Activated CD4-positive, alpha-beta memory T cell treated with anti-CD3 and anti-CD28 coated beads, Interleukin-2, amount 10 ng/mL, durations not matched to agents 7 days and 5 days (primary cell): ENCODE measurements at regions not wholly inside any gene's neighbourhood (a gene's known extent, or its start where the extent isn't known, plus 50 kb on each side); places are given as distances from the start of the nearest gene placed in this dataset.
"Not testable (repeated sequence)": the region's sequence is repeated elsewhere in the genome, so short reads cannot be mapped to it uniquely, and the experiment has no call there.

Experiments used
- CTCF ChIA-PET: fragments of 350-600 bp; sonication (Branson Sonifier 250); formaldehyde crosslinking; loops from one replicate; lab custom pipeline; 2021; ENCODE audit warnings: antibody characterized with exemption, inconsistent platforms; lab: Charles Lee
- POLR2A ChIA-PET: fragments of 350-600 bp; sonication (Branson Sonifier 250); formaldehyde crosslinking; loops from one replicate; lab custom pipeline; 2021; ENCODE audit warnings: antibody characterized with exemption; lab: Charles Lee
- DNase-seq: peaks from one replicate; pipeline ENCODE4 v3.0.0-alpha.2; 2020
- H3K27ac Mint-ChIP-seq: one replicate; pipeline ENCODE4 v1.8.0; 2021; ENCODE audit warnings: mild to moderate bottlenecking, mixed read lengths
- H3K27me3 Mint-ChIP-seq: one replicate; pipeline ENCODE4 v1.8.0; 2021; ENCODE audit warnings: mixed read lengths
- H3K36me3 Mint-ChIP-seq: one replicate; pipeline ENCODE4 v1.8.0; 2021; ENCODE audit warnings: low read depth, mixed read lengths
- H3K4me1 Mint-ChIP-seq: one replicate; pipeline ENCODE4 v1.8.0; 2021; ENCODE audit warnings: mixed read lengths
- H3K4me3 Mint-ChIP-seq: one replicate; pipeline ENCODE4 v1.8.0; 2021; ENCODE audit warnings: mild to moderate bottlenecking, mixed read lengths
- H3K9me3 Mint-ChIP-seq: one replicate; pipeline ENCODE4 v1.8.0; 2021; ENCODE audit warnings: mixed read lengths

DNA sequence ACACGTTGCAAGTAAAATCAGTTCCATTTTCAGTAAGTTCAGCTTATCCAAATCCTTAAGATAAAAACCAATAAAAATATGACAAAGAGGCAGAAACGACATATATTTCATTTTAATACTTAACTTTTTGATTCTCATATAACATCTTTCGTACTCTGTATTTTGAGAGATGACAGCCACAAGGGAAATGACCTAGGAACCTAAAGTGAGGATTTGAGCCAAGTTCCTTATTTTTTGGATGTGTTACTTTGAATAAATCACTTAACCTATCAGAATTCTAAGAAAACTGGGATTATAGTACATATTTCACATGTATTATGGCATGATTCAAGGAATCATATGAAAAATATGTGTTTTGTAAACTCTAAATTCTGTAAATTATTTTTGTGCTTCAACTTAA lies 143.6 kb upstream of the TRPC6 start:
- no peaks in the 10 kb centered on the region for H3K27me3 Mint-ChIP-seq
- H3K27ac Mint-ChIP-seq, result no peak overlapping the region
- no peak for DNase-seq
- H3K36me3 Mint-ChIP-seq, result no peaks in the 10 kb centered on the region
- H3K9me3 Mint-ChIP-seq, result no peaks in the 10 kb centered on the region
- CTCF ChIA-PET, result no interaction called here
- POLR2A ChIA-PET, result no interaction called here
- no peak overlapping the region for H3K4me3 Mint-ChIP-seq
- H3K4me1 Mint-ChIP-seq, result no peaks in the 10 kb centered on the region

DNA sequence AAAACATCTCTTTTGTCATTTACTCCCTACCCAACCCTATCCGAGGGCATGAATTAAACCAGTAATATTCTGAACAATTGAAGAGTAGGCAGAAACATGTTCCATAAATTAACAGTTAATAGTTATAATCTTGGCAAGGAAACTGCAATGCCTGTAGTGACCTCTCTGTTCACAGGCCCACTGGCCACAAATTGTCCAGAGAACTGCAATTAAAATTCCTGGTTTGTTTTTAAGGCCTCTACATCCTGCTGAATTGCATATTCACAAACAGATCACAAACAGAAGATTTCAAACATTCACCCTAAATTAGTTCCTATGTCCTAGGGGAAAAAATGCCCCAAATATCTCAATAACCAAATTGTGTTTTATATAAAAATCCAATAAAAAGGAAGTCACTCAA lies 143.2 kb upstream of the TRPC6 start:
- CTCF ChIA-PET, result no interaction called here
- Mint-ChIP-seq H3K4me1 (no peaks in the 10 kb centered on the region), H3K27ac (no peak overlapping the region), H3K9me3 (no peaks in the 10 kb centered on the region), H3K27me3 (no peaks in the 10 kb centered on the region), H3K36me3 (no peaks in the 10 kb centered on the region), H3K4me3 (no peak overlapping the region)
- no peak for DNase-seq
- POLR2A ChIA-PET, result no interaction called here

DNA sequence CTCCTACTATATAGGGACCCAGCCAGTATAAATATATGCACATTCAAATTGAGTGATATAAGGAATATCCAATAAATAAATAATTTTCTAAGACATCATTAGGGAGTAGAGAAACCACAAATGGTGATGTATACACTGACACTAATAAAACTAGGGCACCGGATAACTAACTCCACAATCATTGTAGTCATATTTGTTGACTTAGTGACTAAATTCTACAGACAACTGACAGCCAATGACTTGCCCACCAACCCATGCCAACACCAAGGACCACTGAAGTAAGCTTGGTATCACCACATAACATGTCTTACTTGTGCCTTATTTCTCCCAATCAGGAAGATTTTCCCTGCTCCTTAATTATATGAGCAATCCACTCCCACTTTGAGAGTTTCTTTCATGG lies 139.6 kb upstream of the TRPC6 start:
- H3K27me3 Mint-ChIP-seq, result no peaks in the 10 kb centered on the region
- H3K4me3 Mint-ChIP-seq, result no peak overlapping the region
- no peak for DNase-seq
- ChIA-PET CTCF (no interaction called here), POLR2A (no interaction called here)
- H3K27ac Mint-ChIP-seq, result no peak overlapping the region
- H3K9me3 Mint-ChIP-seq, result peaks cover 2% of the 10 kb centered on the region
- H3K4me1 Mint-ChIP-seq, result no peaks in the 10 kb centered on the region
- H3K36me3 Mint-ChIP-seq, result no peaks in the 10 kb centered on the region

DNA sequence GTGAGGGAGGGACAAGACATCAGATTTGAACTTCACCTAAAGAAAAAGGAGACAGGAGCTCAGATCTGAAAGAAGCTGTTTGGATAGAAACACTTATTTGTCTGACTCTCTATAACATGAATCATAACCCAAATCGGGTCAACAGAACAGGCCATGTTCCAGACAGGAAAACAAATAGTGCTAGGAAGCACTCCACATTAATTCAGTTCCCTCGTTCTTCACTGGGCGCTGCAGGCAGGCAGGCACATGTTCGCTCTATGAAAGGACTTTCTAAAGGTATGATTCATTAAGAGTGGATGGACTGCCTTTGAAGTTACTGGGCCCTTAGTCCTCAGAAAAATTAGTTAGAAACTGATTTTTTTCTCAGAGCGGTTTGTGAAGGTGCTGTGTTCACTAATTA lies 137.5 kb upstream of the TRPC6 start:
- ChIA-PET CTCF (no interaction called here), POLR2A (no interaction called here)
- no peak overlapping the region for H3K27ac Mint-ChIP-seq
- H3K4me3 Mint-ChIP-seq, result no peak overlapping the region
- H3K36me3 Mint-ChIP-seq, result no peaks in the 10 kb centered on the region
- DNase-seq, result no peak
- peaks cover 2% of the 10 kb centered on the region for H3K9me3 Mint-ChIP-seq
- no peaks in the 10 kb centered on the region for H3K4me1 Mint-ChIP-seq
- no peaks in the 10 kb centered on the region for H3K27me3 Mint-ChIP-seq

DNA sequence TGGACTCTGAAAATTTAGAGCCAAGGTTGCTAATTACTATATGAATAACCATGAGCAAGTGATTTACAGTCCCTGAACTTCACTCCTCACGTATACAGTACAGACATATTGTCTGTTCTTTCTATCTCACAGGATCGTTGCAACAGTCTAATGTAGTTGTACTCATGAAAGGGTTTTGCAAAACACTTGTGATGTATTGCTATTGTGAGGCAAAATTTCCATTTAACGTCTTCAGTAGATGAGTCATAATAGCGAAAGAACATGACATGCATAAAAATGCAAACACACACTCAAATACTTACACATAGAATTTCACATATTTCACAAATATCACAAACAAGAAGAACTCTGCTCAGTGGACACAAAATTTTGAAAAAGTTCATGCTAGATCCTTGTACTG lies 134.6 kb upstream of the TRPC6 start:
- H3K36me3 Mint-ChIP-seq, result no peaks in the 10 kb centered on the region
- ChIA-PET CTCF (no interaction called here), POLR2A (no interaction called here)
- H3K27ac Mint-ChIP-seq, result no peak overlapping the region
- no peaks in the 10 kb centered on the region for H3K27me3 Mint-ChIP-seq
- DNase-seq, result no peak
- H3K4me1 Mint-ChIP-seq, result no peaks in the 10 kb centered on the region
- peaks cover 2% of the 10 kb centered on the region for H3K9me3 Mint-ChIP-seq
- no peak overlapping the region for H3K4me3 Mint-ChIP-seq

DNA sequence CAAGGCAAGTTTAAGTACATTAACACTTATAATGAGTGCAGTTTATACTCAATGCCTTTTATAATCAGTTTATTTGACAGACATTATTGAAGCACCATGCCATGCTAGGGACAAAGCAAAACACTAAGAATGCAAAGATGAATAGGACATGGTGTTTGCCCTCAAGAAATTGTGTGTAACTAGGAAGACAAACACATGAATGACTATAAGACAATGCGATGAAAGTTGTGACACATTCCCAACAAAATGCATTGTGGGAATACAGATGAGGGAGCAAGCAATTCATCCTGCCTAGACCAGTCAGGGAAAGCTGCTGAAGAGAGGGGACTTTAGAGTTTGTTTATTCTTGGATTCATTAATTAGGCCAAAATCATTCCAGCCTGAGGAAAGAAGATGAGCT lies 133.8 kb upstream of the TRPC6 start:
- H3K4me1 Mint-ChIP-seq, result no peaks in the 10 kb centered on the region
- H3K27ac Mint-ChIP-seq, result no peak overlapping the region
- DNase-seq, result no peak
- H3K36me3 Mint-ChIP-seq, result no peaks in the 10 kb centered on the region
- ChIA-PET CTCF (no interaction called here), POLR2A (no interaction called here)
- H3K27me3 Mint-ChIP-seq, result no peaks in the 10 kb centered on the region
- H3K9me3 Mint-ChIP-seq, result peaks cover 2% of the 10 kb centered on the region
- no peak overlapping the region for H3K4me3 Mint-ChIP-seq

DNA sequence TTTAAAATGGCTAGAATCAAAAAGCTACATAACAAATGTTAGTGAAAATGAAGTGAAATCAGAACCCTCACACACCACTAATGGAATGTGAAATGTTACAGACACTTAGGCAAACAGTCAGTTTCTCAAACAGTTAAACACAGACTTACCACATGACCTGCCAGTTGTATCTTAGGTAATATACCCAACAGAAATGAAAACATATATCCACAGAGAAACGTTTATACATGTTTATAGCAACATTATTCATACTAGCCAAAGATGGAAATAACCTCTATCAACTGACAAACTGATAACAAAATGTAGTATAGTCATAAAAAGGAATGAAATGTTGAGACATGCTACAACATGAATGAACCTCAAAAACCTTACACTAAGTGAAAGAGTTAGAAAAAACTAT lies 131.5 kb upstream of the TRPC6 start:
- no peak overlapping the region for H3K27ac Mint-ChIP-seq
- no peaks in the 10 kb centered on the region for H3K4me1 Mint-ChIP-seq
- H3K9me3 Mint-ChIP-seq, result peaks cover 2% of the 10 kb centered on the region
- no peaks in the 10 kb centered on the region for H3K27me3 Mint-ChIP-seq
- no peaks in the 10 kb centered on the region for H3K36me3 Mint-ChIP-seq
- no peak for DNase-seq
- ChIA-PET POLR2A (no interaction called here), CTCF (no interaction called here)
- H3K4me3 Mint-ChIP-seq, result no peak overlapping the region

DNA sequence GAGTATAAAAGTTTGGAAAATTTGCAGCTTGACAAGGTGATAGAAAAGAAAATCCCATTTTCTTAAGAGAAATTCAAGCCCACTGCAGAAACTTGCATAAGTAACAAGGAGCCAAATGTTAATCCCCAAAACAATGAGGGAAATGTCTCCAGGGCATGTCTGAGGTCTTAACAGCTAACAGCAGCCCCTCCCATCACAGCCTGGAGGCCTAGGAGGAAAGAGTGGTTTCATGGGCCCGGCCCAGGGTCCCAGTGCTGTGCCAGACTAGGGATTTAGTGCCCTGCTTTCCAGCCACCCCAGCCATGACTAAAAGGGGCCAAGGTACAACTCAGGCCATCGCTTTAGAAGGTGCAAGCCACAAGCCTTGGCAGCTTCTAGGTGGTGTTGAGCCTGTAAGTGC lies 123.7 kb upstream of the TRPC6 start:
- DNase-seq, result no peak
- Mint-ChIP-seq H3K27ac (no peak overlapping the region), H3K36me3 (no peaks in the 10 kb centered on the region), H3K4me3 (no peak overlapping the region), H3K4me1 (no peaks in the 10 kb centered on the region), H3K27me3 (no peaks in the 10 kb centered on the region), H3K9me3 (peaks cover 3% of the 10 kb centered on the region)
- ChIA-PET POLR2A (no interaction called here), CTCF (no interaction called here)

DNA sequence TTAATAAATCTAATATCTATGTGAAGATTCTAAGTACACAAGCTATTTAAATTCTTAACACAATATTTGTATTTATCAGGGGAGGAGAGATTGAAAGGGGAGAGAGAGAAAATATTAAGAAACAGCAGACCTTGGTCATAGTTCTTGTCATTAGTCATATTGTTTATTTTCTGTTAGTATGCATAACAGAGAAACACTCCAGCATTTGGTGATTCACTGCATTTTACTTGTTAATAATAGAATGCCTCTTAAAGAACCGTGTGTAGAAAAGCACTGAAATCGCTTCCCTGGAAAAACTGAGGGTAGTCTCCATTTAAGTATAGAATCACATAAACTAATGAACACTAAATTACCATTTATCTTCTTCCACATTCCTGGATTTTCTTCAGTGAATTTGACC lies 122.7 kb upstream of the TRPC6 start:
- Mint-ChIP-seq H3K4me1 (no peaks in the 10 kb centered on the region), H3K36me3 (no peaks in the 10 kb centered on the region), H3K27me3 (no peaks in the 10 kb centered on the region), H3K9me3 (peaks cover 3% of the 10 kb centered on the region), H3K4me3 (no peak overlapping the region), H3K27ac (no peak overlapping the region)
- POLR2A ChIA-PET, result no interaction called here
- CTCF ChIA-PET, result no interaction called here
- no peak for DNase-seq

DNA sequence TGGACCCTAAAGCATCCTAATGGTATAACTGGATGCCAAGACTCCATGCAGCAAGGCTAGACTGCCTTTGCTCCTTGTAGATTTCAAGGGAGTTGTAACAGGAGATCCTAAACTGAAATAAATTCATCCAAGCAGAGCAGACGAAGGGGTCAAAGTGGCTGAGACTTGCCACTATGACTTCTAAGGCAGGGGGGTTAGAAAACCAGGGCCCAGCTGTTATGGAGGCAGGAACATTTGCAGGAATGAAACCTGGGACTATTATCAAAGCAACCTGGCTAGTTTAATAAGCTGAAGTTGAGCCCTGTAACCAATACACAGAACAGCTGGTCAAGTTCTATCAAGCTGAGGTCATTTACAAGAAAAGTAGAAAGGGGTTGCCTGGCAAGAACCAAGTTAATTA lies 122.2 kb upstream of the TRPC6 start:
- no peak overlapping the region for H3K27ac Mint-ChIP-seq
- peaks cover 3% of the 10 kb centered on the region for H3K9me3 Mint-ChIP-seq
- CTCF ChIA-PET, result no interaction called here
- no peaks in the 10 kb centered on the region for H3K36me3 Mint-ChIP-seq
- H3K27me3 Mint-ChIP-seq, result no peaks in the 10 kb centered on the region
- no peaks in the 10 kb centered on the region for H3K4me1 Mint-ChIP-seq
- no peak for DNase-seq
- H3K4me3 Mint-ChIP-seq, result no peak overlapping the region
- POLR2A ChIA-PET, result no interaction called here

DNA sequence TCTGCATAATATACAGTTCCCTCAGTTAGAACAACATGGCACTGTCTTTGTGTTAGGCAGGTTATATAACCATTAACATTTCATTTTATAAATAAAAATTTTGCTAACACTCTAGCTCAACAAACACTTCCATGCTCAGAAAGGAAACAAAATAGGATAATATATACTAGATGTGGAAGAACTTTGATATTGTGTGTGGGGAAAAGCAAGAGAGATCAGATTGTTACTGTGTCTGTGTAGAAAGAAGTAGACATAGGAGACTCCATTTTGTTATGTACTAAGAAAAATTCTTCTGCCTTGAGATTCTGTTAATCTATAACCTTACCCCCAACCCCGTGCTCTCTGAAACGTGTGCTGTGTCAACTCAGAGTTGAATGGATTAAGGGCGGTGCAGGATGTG lies 111.1 kb upstream of the TRPC6 start:
- CTCF ChIA-PET, H3K9me3 Mint-ChIP-seq, H3K27ac Mint-ChIP-seq, H3K36me3 Mint-ChIP-seq, DNase-seq, H3K4me1 Mint-ChIP-seq, H3K4me3 Mint-ChIP-seq, H3K27me3 Mint-ChIP-seq, POLR2A ChIA-PET: not testable (repeated sequence)

DNA sequence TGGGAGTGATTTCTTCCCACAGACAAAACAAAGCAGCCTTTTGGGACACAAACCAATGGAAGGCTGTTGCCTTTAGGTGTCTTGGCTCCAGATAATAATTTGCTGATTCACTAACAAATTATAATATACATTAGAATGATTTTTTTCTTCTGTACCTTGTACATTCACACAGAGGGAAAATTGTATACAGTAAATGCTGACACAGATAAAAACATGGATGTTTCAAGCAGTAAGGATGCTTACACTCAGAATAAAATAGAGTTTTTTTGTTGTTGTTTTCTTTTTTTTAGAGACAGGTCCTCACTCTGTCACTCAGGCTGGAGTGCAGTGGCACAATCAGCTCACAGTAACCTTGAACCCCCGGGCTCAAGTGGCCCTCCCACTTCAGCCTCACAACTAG lies 109.2 kb upstream of the TRPC6 start:
- no peak for DNase-seq
- Mint-ChIP-seq H3K4me3 (no peak overlapping the region), H3K4me1 (no peaks in the 10 kb centered on the region), H3K9me3 (peaks cover 5% of the 10 kb centered on the region), H3K27me3 (no peaks in the 10 kb centered on the region), H3K27ac (no peak overlapping the region), H3K36me3 (no peaks in the 10 kb centered on the region)
- POLR2A ChIA-PET, result no interaction called here
- CTCF ChIA-PET, result no interaction called here

DNA sequence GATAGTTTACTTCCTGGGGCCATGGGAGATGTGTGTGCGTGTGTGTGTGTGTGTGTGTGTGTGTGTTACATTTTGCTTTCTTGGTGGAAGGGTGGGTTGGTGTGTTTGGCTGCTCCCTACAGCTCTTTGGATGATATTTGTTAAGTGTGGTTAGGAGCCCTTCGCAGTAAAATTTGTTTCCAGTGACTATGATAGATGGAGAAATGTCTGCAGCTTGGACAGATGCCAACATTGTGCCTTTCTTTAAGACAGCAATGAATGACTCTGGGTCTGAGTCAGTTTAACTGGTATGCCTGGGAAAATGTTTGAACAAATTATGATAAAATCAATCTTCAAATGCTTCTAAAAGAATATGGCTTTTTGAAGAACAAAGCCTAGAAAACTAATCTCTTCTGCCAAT lies 102.7 kb upstream of the TRPC6 start:
- Mint-ChIP-seq H3K27me3 (no peaks in the 10 kb centered on the region), H3K9me3 (peaks cover 5% of the 10 kb centered on the region), H3K27ac (no peak overlapping the region), H3K4me3 (no peak overlapping the region), H3K36me3 (no peaks in the 10 kb centered on the region), H3K4me1 (no peaks in the 10 kb centered on the region)
- ChIA-PET POLR2A (no interaction called here), CTCF (no interaction called here)
- DNase-seq, result no peak

DNA sequence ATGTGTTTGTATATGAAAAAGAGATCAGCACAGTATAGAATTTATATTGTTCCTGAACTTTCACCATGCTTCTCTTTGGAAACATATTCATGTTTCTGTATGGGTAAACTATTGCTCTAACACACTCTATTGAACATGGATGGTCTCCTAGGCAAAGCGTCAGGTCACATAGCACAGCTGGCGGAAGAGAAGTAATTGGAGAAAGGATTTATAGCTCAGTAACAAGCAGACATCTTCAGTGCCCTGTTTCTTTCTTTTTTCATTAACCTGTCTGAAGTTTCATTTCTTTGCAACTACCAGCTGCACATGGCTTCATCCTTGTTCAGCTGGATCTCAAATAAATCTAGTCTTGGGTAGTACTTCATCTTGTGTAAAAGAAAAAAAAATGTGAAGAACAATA lies 84.4 kb upstream of the TRPC6 start:
- ChIA-PET POLR2A (no interaction called here), CTCF (no interaction called here)
- H3K27me3 Mint-ChIP-seq, result no peaks in the 10 kb centered on the region
- H3K36me3 Mint-ChIP-seq, result no peaks in the 10 kb centered on the region
- H3K4me1 Mint-ChIP-seq, result no peaks in the 10 kb centered on the region
- no peak overlapping the region for H3K27ac Mint-ChIP-seq
- no peak overlapping the region for H3K4me3 Mint-ChIP-seq
- DNase-seq, result no peak
- no peaks in the 10 kb centered on the region for H3K9me3 Mint-ChIP-seq

DNA sequence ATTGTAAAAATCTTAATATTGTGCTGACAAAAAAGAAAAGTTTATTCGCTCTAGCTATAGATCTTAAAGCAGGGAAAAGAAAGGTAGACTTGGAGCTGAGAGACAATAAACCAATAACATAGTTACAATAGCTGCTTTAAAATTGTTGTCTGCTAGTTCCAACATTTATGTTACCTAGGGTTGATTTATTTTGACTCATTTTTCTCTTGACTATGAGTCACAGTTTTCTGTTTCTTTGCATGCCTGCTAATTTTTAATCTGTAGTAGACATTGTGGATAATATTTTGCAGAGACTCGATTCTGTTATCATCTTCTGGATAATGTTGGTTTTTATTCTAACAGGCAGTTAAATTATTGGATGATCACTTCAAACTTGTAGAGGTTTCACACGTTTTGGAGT lies 83.1 kb upstream of the TRPC6 start:
- no peaks in the 10 kb centered on the region for H3K36me3 Mint-ChIP-seq
- CTCF ChIA-PET, result no interaction called here
- DNase-seq, result no peak
- POLR2A ChIA-PET, result no interaction called here
- H3K9me3 Mint-ChIP-seq, result peaks cover 3% of the 10 kb centered on the region
- H3K4me3 Mint-ChIP-seq, result no peak overlapping the region
- H3K4me1 Mint-ChIP-seq, result no peaks in the 10 kb centered on the region
- no peaks in the 10 kb centered on the region for H3K27me3 Mint-ChIP-seq
- H3K27ac Mint-ChIP-seq, result no peak overlapping the region
